ENCODE measurements at regions not wholly inside any gene's neighbourhood (a gene's known extent, or its start where the extent isn't known, plus 50 kb on each side); places are given as distances from the start of the nearest gene placed in this dataset.

DNA sequence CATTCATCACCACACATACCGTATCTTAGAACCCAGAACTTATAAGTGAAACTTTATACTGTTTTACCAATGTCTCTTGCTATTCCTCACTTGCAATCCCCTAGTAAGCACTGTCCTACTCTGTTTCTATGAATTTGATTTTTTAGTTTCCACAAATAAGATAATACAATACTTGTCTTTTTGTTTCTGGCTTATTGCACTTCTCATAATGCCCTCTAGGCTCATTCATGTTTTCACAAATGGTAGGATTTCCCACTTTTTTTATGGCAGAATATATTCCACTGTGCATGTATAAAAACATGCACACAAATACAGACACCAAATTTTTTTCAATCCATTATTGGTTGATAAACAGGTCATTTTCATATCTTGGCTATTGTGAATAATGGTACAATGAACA lies 1742.3 kb upstream of the NUDT12 start:
- ChIA-PET POLR2A (no interaction called here), CTCF (no interaction called here)
- TF ChIP-seq SIN3A (IDR thresholded peaks at IDR 0.05; ENCODE audit: borderline replicate concordance, low read depth, low read length) (no peak), ELF1 (IDR thresholded peaks at IDR 0.05) (no peak), EZH2phosphoT487 (IDR thresholded peaks at IDR 0.05; ENCODE audit: borderline replicate concordance, low read depth) (no peak), TEAD4 (IDR thresholded peaks at IDR 0.05; ENCODE audit: borderline replicate concordance, insufficient read depth) (no peak), FOXJ3 (CRISPR knock-in tag; IDR thresholded peaks at IDR 0.05) (no peak)
- TF ChIP-seq, protein P1, sequence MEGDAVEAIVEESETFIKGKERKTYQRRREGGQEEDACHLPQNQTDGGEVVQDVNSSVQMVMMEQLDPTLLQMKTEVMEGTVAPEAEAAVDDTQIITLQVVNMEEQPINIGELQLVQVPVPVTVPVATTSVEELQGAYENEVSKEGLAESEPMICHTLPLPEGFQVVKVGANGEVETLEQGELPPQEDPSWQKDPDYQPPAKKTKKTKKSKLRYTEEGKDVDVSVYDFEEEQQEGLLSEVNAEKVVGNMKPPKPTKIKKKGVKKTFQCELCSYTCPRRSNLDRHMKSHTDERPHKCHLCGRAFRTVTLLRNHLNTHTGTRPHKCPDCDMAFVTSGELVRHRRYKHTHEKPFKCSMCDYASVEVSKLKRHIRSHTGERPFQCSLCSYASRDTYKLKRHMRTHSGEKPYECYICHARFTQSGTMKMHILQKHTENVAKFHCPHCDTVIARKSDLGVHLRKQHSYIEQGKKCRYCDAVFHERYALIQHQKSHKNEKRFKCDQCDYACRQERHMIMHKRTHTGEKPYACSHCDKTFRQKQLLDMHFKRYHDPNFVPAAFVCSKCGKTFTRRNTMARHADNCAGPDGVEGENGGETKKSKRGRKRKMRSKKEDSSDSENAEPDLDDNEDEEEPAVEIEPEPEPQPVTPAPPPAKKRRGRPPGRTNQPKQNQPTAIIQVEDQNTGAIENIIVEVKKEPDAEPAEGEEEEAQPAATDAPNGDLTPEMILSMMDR (IDR thresholded peaks at IDR 0.05): peak; percentile 36
- TF ChIP-seq, protein P2, sequence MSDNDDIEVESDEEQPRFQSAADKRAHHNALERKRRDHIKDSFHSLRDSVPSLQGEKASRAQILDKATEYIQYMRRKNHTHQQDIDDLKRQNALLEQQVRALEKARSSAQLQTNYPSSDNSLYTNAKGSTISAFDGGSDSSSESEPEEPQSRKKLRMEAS (IDR thresholded peaks at IDR 0.05; ENCODE audit: low read depth): no peak
- H3K79me2 ChIP-seq (ENCODE audit: insufficient read depth): no peaks in the 10 kb centered on the region
- H3K4me1 ChIP-seq (ENCODE audit: control insufficient read depth in 1 of 2, insufficient read depth in 2 of 2, low read depth in 1 of 2, low read length in 1 of 2): no peaks in the 10 kb centered on the region
- H3K27me3 ChIP-seq (ENCODE audit: insufficient read depth): no peaks in the 10 kb centered on the region
- H3K27ac ChIP-seq (ENCODE audit: low read depth in 2 of 2, low read length in 1 of 2): no peak overlapping the region
- no peak overlapping the region for H2AFZ ChIP-seq (ENCODE audit: low read depth)
- H4K20me1 ChIP-seq (ENCODE audit: insufficient read depth): no peaks in the 10 kb centered on the region
- whole genome bisulfite sequencing (ENCODE audit: low lambda C conversion rate): 88% methylated on average over 1 of the region's 1 CpG
- H3K9me3 ChIP-seq: no peaks in the 10 kb centered on the region
- no peak overlapping the region for H3K9ac ChIP-seq
- no peak for DNase-seq
- no peaks in the 10 kb centered on the region for H3K36me3 ChIP-seq (replicated peaks in 1 of 2; ENCODE audit: control insufficient read depth in 1 of 2, insufficient read depth in 2 of 2, low read length in 1 of 2)
- no peak overlapping the region for H3K4me2 ChIP-seq
- no peaks in the 10 kb centered on the region for H3K9me2 ChIP-seq
- H3F3A ChIP-seq (replicated peaks; ENCODE audit: insufficient read depth): no peaks in the 10 kb centered on the region
- H3K4me3 ChIP-seq (ENCODE audit: low read depth in 2 of 2, low read length in 1 of 2): no peak overlapping the region

DNA sequence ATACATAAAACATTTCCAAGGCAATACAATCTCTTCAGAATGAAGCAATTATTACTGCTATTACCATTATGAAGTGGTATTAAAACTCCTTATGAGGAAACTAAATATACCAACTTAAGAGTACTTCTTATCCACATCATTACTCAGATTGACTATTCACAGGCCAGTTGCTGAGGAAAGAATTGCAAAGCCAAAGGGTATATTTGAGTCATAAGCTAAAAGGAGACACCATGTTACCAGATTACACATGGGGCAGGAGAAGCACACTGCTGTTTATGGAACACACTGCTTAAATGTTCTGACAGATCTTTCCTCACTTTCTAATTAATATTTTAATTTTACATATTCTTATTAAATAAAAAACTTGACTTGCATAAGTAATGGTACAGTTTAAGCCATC lies 1726.4 kb upstream of the NUDT12 start:
- Histone ChIP-seq H3K4me1 (ENCODE audit: control insufficient read depth in 1 of 2, insufficient read depth in 2 of 2, low read depth in 1 of 2, low read length in 1 of 2) (peaks cover 0 to 2% of the 10 kb centered on the region in 2 experiments; a peak in 1 of 4 replicates), H3K9me2 (no peaks in the 10 kb centered on the region), H3K4me2 (no peak overlapping the region), H3K27ac (ENCODE audit: low read depth in 2 of 2, low read length in 1 of 2) (no peak overlapping the region), H3K9me3 (no peaks in the 10 kb centered on the region), H3K79me2 (ENCODE audit: insufficient read depth) (no peaks in the 10 kb centered on the region), H3K4me3 (ENCODE audit: low read depth in 2 of 2, low read length in 1 of 2) (no peak overlapping the region), H4K20me1 (ENCODE audit: insufficient read depth) (no peaks in the 10 kb centered on the region), H2AFZ (ENCODE audit: low read depth) (no peak overlapping the region), H3F3A (replicated peaks; ENCODE audit: insufficient read depth) (no peaks in the 10 kb centered on the region), H3K36me3 (replicated peaks in 1 of 2; ENCODE audit: control insufficient read depth in 1 of 2, insufficient read depth in 2 of 2, low read length in 1 of 2) (no peaks in the 10 kb centered on the region), H3K9ac (no peak overlapping the region), H3K27me3 (ENCODE audit: insufficient read depth) (no peaks in the 10 kb centered on the region)
- ChIA-PET POLR2A (no interaction called here), CTCF (no interaction called here)
- DNase-seq: no peak
- TF ChIP-seq TAF1 (IDR thresholded peaks at IDR 0.05; ENCODE audit: borderline replicate concordance, low read depth, low read length) (no peak), GABPA (IDR thresholded peaks at IDR 0.05; ENCODE audit: low read depth) (no peak), YY1 (IDR thresholded peaks at IDR 0.05; ENCODE audit: low read depth) (no peak)
- TF ChIP-seq, protein P2 (IDR thresholded peaks at IDR 0.05; ENCODE audit: low read depth): no peak

DNA sequence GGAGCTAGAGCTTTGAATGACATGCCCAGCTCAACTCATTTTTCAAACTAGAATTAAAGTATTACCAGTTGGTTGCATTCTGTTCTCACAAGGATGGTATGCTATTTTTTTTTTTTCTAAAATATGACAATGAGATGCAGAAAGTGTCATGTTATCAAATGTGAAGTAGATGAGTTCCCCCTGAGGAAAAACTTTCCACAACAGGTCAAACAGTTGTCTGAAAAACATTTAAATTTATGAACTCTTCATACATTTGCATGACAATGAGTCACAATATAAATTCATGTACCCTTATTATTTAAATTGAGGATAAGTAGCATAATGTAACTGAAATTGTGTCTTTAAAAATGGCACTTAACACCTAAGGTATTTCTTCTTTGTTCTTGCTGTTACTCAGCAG lies 1720.5 kb upstream of the NUDT12 start:
- CTCF ChIA-PET: no interaction called here
- Histone ChIP-seq H3K79me2 (ENCODE audit: insufficient read depth) (no peaks in the 10 kb centered on the region), H3K27ac (ENCODE audit: low read depth in 2 of 2, low read length in 1 of 2) (no peak overlapping the region), H3F3A (replicated peaks; ENCODE audit: insufficient read depth) (no peaks in the 10 kb centered on the region), H3K36me3 (replicated peaks in 1 of 2; ENCODE audit: control insufficient read depth in 1 of 2, insufficient read depth in 2 of 2, low read length in 1 of 2) (no peaks in the 10 kb centered on the region), H3K27me3 (ENCODE audit: insufficient read depth) (no peaks in the 10 kb centered on the region), H3K4me1 (ENCODE audit: control insufficient read depth in 1 of 2, insufficient read depth in 2 of 2, low read depth in 1 of 2, low read length in 1 of 2) (no peaks in the 10 kb centered on the region; a peak in 1 of 4 replicates), H4K20me1 (ENCODE audit: insufficient read depth) (no peaks in the 10 kb centered on the region), H2AFZ (ENCODE audit: low read depth) (no peak overlapping the region), H3K4me2 (no peak overlapping the region), H3K4me3 (ENCODE audit: low read depth in 2 of 2, low read length in 1 of 2) (no peak overlapping the region), H3K9me3 (no peaks in the 10 kb centered on the region), H3K9me2 (no peaks in the 10 kb centered on the region), H3K9ac (no peak overlapping the region)
- POLR2A ChIA-PET: no interaction called here
- DNase-seq: no peak
- TF ChIP-seq POLR2AphosphoS5 (IDR thresholded peaks at IDR 0.05; ENCODE audit: low read depth, low read length) (no peak), RFX5 (IDR thresholded peaks at IDR 0.05; ENCODE audit: low read length) (no peak), SMC3 (IDR thresholded peaks at IDR 0.05; ENCODE audit: low read depth, low read length) (no peak), FOXJ3 (CRISPR knock-in tag; IDR thresholded peaks at IDR 0.05) (no peak), FOXM1 (IDR thresholded peaks at IDR 0.05; ENCODE audit: low read depth) (no peak), RAD21 (IDR thresholded peaks at IDR 0.05; ENCODE audit: low read length) (no peak), RCOR1 (IDR thresholded peaks at IDR 0.05; ENCODE audit: low read length) (no peak), YY1 (IDR thresholded peaks at IDR 0.05; ENCODE audit: low read depth) (no peak), GATA2 (CRISPR knock-in tag; IDR thresholded peaks at IDR 0.05) (no peak), TCF12 (IDR thresholded peaks at IDR 0.05) (no peak), CHD2 (IDR thresholded peaks at IDR 0.05; ENCODE audit: low read length, partially characterized antibody) (no peak), MXI1 (IDR thresholded peaks at IDR 0.05; ENCODE audit: low read depth, low read length) (no peak), TAF1 (IDR thresholded peaks at IDR 0.05; ENCODE audit: borderline replicate concordance, low read depth, low read length) (no peak)
- TF ChIP-seq, protein P2 (IDR thresholded peaks at IDR 0.05; ENCODE audit: low read depth): no peak
- TF ChIP-seq, protein P3, sequence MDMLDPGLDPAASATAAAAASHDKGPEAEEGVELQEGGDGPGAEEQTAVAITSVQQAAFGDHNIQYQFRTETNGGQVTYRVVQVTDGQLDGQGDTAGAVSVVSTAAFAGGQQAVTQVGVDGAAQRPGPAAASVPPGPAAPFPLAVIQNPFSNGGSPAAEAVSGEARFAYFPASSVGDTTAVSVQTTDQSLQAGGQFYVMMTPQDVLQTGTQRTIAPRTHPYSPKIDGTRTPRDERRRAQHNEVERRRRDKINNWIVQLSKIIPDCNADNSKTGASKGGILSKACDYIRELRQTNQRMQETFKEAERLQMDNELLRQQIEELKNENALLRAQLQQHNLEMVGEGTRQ (IDR thresholded peaks at IDR 0.05; ENCODE audit: borderline replicate concordance, low read depth, low read length): no peak
